Stimulated activated CD4-positive, alpha-beta T cell treated with anti-CD3 and anti-CD28 coated beads, Interleukin-4, amount 100 ng/mL, for 1 hour (primary cell): ENCODE measurements at regions not wholly inside any gene's neighbourhood (a gene's known extent, or its start where the extent isn't known, plus 50 kb on each side); places are given as distances from the start of the nearest gene placed in this dataset.
"Not testable (repeated sequence)": the region's sequence is repeated elsewhere in the genome, so short reads cannot be mapped to it uniquely, and the experiment has no call there.

Experiments
- DNase-seq: peaks from one replicate; pipeline ENCODE4 v3.0.0-alpha.2; 2020

DNA sequence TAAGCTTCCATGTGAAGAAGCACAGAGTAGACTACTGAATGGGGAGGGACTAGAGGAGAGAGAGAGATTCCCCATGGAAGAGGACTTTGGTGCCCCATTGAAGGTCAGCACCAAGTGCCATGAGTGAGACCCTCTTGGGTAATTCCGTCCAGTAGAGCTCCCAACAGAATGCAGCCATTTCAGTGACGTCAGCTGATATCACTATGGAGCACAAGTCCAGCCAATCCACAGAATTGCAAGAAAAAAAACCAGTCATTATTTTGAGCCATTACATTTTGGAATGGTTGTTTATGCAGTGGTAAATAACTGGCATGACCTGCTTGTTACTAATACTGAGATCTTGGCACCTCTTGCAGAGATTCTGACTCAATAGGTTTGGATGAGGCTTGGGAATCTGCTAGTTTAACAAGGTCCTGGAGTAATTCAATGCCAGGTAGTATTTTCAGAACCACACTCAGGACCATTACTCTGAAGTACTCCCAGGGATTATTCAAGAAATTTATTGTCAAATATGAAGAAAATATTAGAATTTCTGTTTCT lies 52.6 kb upstream of the SP8 start:
- DNase-seq: no peak

- no peak for DNase-seq
Observed at GRCh38 chr7:20839987-20840386, 53.3 kb upstream of the SP8 start.

DNA sequence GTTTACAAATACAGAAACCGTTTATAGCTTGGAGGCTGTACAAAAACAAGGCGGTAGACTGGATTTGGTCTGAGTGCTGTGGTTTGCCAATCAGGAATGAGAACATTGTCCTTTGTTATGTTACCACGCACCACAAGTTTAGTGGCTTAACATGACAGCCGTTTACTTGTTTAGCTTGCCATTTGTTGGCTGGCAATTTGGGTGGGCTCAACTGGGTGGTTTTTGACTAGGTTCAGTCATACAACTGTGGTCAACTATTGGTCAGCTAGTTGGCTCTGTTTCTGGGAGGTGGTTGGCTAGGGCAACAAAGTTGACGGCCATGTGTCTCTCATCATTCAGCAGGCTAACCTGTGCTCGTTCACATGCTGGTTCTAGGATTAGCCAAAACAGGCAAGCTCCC lies 60.1 kb upstream of the SP8 start:
- no peak for DNase-seq

- no peak for DNase-seq
Observed at GRCh38 chr7:20858951-20859350, 72.3 kb upstream of the SP8 start.

- no peak for DNase-seq
Observed at GRCh38 chr7:20861468-20861867, 74.8 kb upstream of the SP8 start.

DNA sequence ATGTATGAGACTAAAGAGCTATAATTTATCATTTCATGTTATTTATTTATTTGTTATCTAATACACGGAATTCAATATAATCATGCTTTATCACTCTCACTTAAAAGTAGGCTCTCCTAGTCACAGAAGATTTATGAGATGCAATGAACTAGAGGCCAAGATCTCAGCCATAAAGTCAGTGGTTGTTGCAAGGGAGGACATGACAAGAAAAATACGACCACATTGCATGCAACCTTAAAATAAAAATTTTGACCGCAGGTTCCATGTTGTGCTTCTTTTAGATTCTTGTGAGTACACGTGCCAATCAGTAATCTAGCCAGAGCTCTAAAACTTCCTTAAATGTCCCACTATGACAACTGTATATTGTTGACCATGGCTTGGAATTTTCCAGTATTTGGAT lies 75.9 kb upstream of the SP8 start:
- no peak for DNase-seq

DNA sequence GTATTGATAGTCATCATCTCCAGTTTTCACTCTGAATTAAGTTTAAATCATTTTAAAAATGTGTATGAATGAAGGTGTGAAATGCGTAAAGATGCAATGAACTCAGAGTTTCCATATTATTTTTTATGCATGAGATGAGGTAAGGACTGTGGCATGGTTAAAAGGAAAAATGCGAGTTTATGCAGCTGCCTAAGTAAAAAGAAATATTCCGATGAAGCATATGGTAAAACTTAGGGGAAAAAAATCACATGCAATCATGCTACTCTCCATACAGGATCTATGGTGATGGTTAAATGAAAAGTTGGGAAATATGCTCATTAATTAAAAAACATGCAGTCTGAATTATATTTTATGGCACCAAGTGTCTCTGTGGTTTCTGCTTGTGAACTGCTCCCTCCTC lies 77.5 kb upstream of the SP8 start:
- DNase-seq: no peak

- no peak for DNase-seq
Observed at GRCh38 chr7:20865684-20866083, 79.0 kb upstream of the SP8 start.

- DNase-seq: no peak
Observed at GRCh38 chr7:20870977-20871376, 84.3 kb upstream of the SP8 start.

DNA sequence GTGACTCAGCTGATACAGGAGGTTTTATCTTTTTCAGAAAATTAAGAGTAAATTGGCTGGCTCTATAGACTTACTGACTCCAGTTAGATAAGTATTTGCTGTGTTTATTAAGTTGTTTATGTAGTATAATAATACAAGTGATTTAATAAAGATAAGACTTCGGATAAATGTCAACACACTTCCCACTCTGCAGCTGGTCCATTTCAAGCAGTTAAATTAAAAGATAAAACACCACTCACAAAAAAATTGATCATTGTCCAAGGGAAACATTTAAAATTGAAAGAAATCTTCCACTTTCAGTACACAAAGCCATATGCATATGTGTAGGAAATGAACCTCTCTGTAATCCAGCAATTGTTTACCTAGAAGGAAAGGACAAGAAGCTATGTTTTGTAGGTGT lies 106.1 kb upstream of the SP8 start:
- DNase-seq: no peak

DNA sequence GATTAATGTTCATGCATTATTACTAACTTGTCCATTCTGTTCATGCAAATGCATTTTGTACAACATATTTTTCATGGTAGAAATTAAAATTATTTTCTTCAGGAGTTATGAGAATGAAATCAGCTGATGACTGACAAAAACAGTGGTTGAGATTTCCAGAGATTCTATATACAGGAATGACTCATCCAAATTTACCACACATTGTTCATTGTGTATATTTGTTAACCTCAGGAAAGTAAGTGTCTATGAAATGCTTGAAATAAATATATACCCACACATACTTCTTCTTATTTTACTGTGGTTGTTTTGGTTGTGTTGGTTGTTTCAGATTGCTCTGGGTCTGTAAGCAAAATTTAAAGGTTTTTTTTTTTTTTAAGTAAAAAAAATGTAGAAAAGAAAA lies 108.1 kb upstream of the SP8 start:
- DNase-seq: no peak

- DNase-seq: no peak
Observed at GRCh38 chr7:20895563-20895962, 108.9 kb upstream of the SP8 start.

GRCh38 chr7:20896996-20897395 lies 110.3 kb upstream of the SP8 start:
- no peak for DNase-seq

- no peak for DNase-seq
Observed at GRCh38 chr7:20906801-20907453, 120.2 kb upstream of the SP8 start.

DNA sequence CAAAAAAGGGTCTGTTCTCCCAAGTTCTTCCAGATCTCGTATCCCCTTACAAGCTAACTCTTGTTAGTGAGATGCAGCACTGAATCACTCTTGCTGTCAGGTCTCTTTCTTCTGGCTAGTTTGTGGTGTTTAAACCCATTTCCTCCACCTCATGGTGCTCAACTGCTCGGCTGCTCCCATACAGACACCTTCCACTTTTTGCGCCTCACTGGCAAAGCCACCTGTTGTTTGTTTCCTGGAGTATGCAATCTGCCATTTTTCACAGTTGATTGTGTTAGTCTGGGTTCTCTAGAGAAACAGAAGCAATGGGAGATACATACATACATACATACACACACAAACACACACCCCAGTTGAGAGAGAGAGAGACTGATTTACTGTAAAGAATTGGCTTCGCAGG lies 124.4 kb upstream of the SP8 start:
- no peak for DNase-seq

DNA sequence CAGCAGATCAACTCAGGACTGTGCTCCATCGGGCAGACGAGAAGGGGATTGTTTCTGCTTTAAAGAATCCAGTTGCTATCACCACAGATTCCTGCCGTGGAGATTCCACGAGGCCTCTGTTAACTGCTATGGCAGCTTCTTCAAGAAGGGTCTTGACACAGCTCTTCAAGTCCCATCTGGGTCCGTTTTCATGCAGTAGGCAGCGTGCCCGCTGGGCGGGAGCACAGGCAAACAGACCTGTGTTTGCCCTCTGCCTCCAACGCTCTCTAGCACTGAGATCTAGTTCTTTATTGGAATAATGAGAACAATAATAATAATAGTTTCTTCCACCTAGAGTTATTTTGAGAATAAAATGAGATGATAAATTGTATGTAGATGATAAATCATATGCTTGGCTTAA lies 127.2 kb upstream of the SP8 start:
- DNase-seq: no peak

- no peak for DNase-seq
Observed at GRCh38 chr7:20916311-20916710, 129.6 kb upstream of the SP8 start.

- no peak for DNase-seq
Observed at GRCh38 chr7:20917603-20918002, 130.9 kb upstream of the SP8 start.

DNA sequence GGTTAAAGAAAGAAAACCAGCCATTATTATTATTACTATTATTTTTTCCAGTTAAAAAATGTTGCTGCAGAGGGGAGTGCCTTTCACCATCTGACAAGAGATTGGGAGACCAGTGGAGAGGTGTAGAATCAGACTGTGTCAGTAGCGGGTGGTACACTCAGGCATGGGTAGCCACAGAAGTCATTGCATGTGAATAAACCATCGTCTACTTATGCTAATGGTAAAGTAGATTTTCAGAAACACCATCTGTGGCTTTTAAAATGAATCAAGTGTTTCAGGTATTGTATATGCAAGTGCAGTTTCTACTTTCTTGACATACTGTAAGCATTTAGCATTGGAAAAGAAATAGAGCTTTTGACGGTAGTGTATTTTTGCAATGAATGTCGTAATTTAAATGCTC lies 131.5 kb upstream of the SP8 start:
- no peak for DNase-seq

DNA sequence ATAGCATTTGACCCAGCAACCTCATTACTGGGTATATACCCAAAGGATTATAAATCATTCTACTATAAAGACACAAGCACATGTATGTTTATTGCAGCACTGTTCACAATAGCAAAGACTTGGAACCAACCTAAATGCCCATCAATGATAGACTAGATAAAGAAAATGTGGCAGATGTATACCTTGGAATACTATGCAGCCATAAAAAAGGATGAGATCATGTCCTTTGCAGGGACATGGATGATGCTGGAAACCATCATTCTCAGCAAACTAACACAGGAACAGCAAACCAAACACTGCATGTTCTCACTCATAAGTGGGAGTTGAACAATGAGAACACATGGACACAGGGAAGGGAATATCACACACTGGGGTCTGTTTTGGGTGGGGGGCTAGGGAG lies 140.5 kb upstream of the SP8 start:
- not testable (repeated sequence) for DNase-seq

- DNase-seq: no peak
Observed at GRCh38 chr7:20927976-20928375, 141.3 kb upstream of the SP8 start.

DNA sequence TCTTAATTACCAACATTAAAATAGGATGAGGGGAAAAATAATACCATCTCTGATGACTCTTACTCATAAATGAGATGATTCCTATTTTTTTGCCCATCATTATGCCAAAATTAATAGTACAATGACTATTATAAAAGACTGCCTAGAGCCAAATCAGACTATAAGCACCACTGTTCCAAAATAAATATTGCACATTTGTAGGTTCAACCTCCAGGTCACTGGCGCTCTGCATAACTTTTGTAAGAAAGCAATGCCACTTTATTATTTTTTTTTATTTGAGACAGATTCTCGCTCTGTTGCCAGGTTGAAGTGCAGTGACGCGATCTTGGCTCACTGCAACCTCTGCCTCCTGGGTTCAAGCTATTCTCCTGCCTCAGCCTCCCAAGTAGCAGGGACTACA lies 142.5 kb upstream of the SP8 start:
- DNase-seq: no peak

GRCh38 chr7:20931739-20932138 lies 145.1 kb upstream of the SP8 start:
- DNase-seq: no peak

DNA sequence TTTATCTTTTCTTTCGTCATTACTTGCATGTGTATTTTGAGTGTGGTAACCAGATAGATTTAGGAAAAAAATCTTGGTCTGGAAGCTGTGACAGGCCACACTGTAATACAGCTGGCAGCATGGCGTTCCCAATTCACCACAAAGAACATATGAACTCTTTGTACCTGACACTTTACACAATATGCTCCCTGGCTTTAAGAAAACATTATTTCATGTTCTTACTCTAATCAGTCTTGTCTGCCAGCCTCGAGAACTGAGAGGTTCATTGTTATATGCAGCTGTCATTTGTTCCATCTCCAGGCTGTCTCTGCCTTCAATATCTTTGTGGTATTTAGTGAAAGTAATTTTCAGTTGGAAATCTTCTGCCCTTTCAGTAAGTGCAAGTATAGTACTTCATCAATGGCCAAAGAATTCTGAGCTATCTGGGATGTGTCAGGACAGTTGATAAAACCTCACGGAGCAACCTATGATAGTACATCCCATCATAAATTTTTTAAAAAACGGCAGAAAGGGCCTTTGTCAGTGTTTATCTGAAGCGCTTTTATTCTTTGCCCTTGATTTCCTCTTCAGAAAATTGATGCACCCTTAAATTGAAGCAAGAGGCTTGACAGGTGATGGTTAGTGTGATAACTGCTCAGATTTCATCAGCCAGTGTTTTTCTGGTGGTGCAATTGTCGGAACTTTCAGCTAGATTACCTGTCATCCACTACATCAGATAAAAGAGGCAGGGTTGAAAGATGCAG lies 146.3 kb upstream of the SP8 start:
- DNase-seq: no peak

- no peak for DNase-seq
Observed at GRCh38 chr7:20945451-20945850, 158.8 kb upstream of the SP8 start.
